IMR-90 (cell line): ENCODE measurements at regions not wholly inside any gene's neighbourhood (a gene's known extent, or its start where the extent isn't known, plus 50 kb on each side); places are given as distances from the start of the nearest gene placed in this dataset.
A peak's percentile ranks its signal among the peaks of the same experiment; 100 is the strongest.

ENCODE experiments used
- ATAC-seq: fragments of 200-7000 bp; cut with Tn5 transposase; 2 replicates; pipeline ENCODE4 v1.9.1; 2020; ENCODE audit warnings: low read depth, mild to moderate bottlenecking, moderate library complexity
- BruUV-seq: library from RNA; stranded (reverse); fragments of 400-500 nt; replicated peaks from 2 replicates; lab custom pipeline; 2021; lab: Mats Ljungman, UMichigan
- CTCF ChIA-PET: fragments of 300-600 bp; formaldehyde crosslinking; extraction: SDS; loops from one replicate; lab custom pipeline; 2021; ENCODE audit warnings: antibody characterized with exemption; lab: Yijun Ruan, JAX
- POLR2A ChIA-PET: fragments of 300-600 bp; sonication (Branson Sonifier 250); formaldehyde crosslinking; loops from one replicate; lab custom pipeline; 2022; ENCODE audit warnings: antibody characterized with exemption; ENCODE audit not compliant: unreplicated experiment; lab: Charles Lee
- DNase-seq: peaks from one replicate; pipeline ENCODE4 v3.0.0; 2013
- H2AFZ ChIP-seq: replicated peaks from 2 replicates; pipeline ENCODE3; 2013; ENCODE audit warnings: low read length, mild to moderate bottlenecking; ENCODE audit not compliant: poor library complexity
- H2AK5ac ChIP-seq: 2 replicates; pipeline ENCODE4 v1.6.1; 2013; ENCODE audit warnings: low read depth, low read length, inconsistent platforms
- H2AK9ac ChIP-seq: replicated peaks from 2 replicates; pipeline ENCODE3; 2013; ENCODE audit warnings: mild to moderate bottlenecking, low read depth, low read length, moderate library complexity; ENCODE audit not compliant: poor library complexity
- H2BK120ac ChIP-seq: 2 replicates; pipeline ENCODE4 v1.6.1; 2013; ENCODE audit warnings: low read depth, low read length, inconsistent platforms
- H2BK15ac ChIP-seq: 3 replicates; pipeline ENCODE4 v1.6.1; 2013; ENCODE audit warnings: low read depth, low read length, inconsistent platforms
- H2BK20ac ChIP-seq: 2 replicates; pipeline ENCODE4 v1.6.1; 2013; ENCODE audit warnings: low read depth, mild to moderate bottlenecking, inconsistent platforms, low read length, moderate library complexity
- H2BK5ac ChIP-seq: 2 replicates; pipeline ENCODE4 v1.6.1; 2013; ENCODE audit warnings: mild to moderate bottlenecking, low read depth, low read length, inconsistent platforms; ENCODE audit not compliant: poor library complexity, severe bottlenecking
- H3K14ac ChIP-seq: replicated peaks from 2 replicates; pipeline ENCODE4 v1.6.1; 2013; ENCODE audit warnings: low read depth, low read length, inconsistent platforms
- H3K18ac ChIP-seq: 2 replicates; pipeline ENCODE4 v1.6.1; 2013; ENCODE audit warnings: low read depth, low read length, control low read depth
- H3K23ac ChIP-seq: 2 replicates; pipeline ENCODE4 v1.6.1; 2013; ENCODE audit warnings: low read depth, low read length, inconsistent platforms
- H3K27ac ChIP-seq: 2 replicates; pipeline ENCODE4 v1.5.1; 2013; ENCODE audit warnings: mild to moderate bottlenecking, control low read depth, low read length; ENCODE audit not compliant: insufficient read depth
- H3K27me3 ChIP-seq: 2 replicates; pipeline ENCODE4 v1.6.1; 2013; ENCODE audit warnings: low read length; ENCODE audit not compliant: control insufficient read depth, insufficient read depth
- H3K36me3 ChIP-seq: 2 replicates; pipeline ENCODE4 v1.6.1; 2013; ENCODE audit warnings: low read length, mixed read lengths; ENCODE audit not compliant: control insufficient read depth, insufficient read depth
- H3K4ac ChIP-seq: 2 replicates; pipeline ENCODE4 v1.6.1; 2013; ENCODE audit warnings: low read depth, low read length, inconsistent platforms
- H3K4me1 ChIP-seq: 2 replicates; pipeline ENCODE4 v1.6.1; 2013; ENCODE audit warnings: low read length, mixed read lengths; ENCODE audit not compliant: control insufficient read depth, insufficient read depth
- H3K4me2 ChIP-seq: 2 replicates; pipeline ENCODE4 v1.6.1; 2013; ENCODE audit warnings: low read depth, mild to moderate bottlenecking, control low read depth, low read length, moderate library complexity
- H3K4me3 ChIP-seq: 2 replicates; pipeline ENCODE4 v1.5.1; 2013; ENCODE audit warnings: low read depth, mild to moderate bottlenecking, control low read depth, low read length, moderate library complexity; ENCODE audit not compliant: insufficient read depth
- H3K56ac ChIP-seq: 2 replicates; pipeline ENCODE4 v1.6.1; 2013; ENCODE audit warnings: low read length, inconsistent platforms; ENCODE audit not compliant: insufficient read depth; ENCODE audit errors: extremely low read depth
- H3K79me1 ChIP-seq, 2 experiments: 2 replicates each; pipeline ENCODE4 v1.6.1; 2013; ENCODE audit warnings: low read length in 2 of 2, inconsistent platforms in 1 of 2, low read depth in 1 of 2
- H3K9ac ChIP-seq: 2 replicates; pipeline ENCODE4 v1.6.1; 2013; ENCODE audit warnings: low read depth, low read length, control low read depth
- H3K9me1 ChIP-seq: 2 replicates; pipeline ENCODE4 v1.6.1; 2013; ENCODE audit warnings: low read length, inconsistent platforms; ENCODE audit not compliant: insufficient read depth
- H3K9me3 ChIP-seq: 2 replicates; pipeline ENCODE4 v1.6.1; 2013; ENCODE audit warnings: low read length; ENCODE audit not compliant: control insufficient read depth, insufficient read depth
- H4K20me1 ChIP-seq: 2 replicates; pipeline ENCODE4 v1.6.1; 2013; ENCODE audit warnings: low read length, inconsistent platforms; ENCODE audit not compliant: insufficient read depth
- H4K5ac ChIP-seq: 2 replicates; pipeline ENCODE4 v1.6.1; 2013; ENCODE audit warnings: mild to moderate bottlenecking, low read depth, low read length, control low read depth
- H4K8ac ChIP-seq, 2 experiments: 2 replicates each; pipeline ENCODE4 v1.6.1; 2013; ENCODE audit warnings: low read depth in 2 of 2, low read length in 2 of 2, control low read depth in 1 of 2, inconsistent platforms in 1 of 2
- H4K91ac ChIP-seq: 2 replicates; pipeline ENCODE4 v1.6.1; 2013; ENCODE audit warnings: low read depth, low read length, inconsistent platforms; ENCODE audit not compliant: insufficient read depth
- CEBPB ChIP-seq: IDR thresholded peaks from 2 replicates; pipeline ENCODE4 v1.6.1; 2012; ENCODE audit warnings: low read depth, low read length, improper control_type of control experiment
- CHD1 ChIP-seq: IDR thresholded peaks from 2 replicates; pipeline ENCODE4 v1.6.1; 2012; ENCODE audit warnings: low read depth, low read length, improper control_type of control experiment
- FOS ChIP-seq: fragments of 150-350 bp; IDR thresholded peaks from 2 replicates; pipeline ENCODE4 v1.6.1; 2016; ENCODE audit warnings: low read depth, low read length
- WGBS, 2 experiments: methylation state at CpG; one replicate each; pipeline versions ENCODE4 v1.1.5 to v1.1.7; 2013; ENCODE audit warnings: missing lambda C conversion rate in 2 of 2; ENCODE audit not compliant: insufficient read length in 1 of 2; ENCODE audit errors: extremely low coverage in 2 of 2; 5-methylcytosine and 5-hydroxymethylcytosine counted together
- dilution Hi-C: fragments of 300-500 bp; cut with HindIII; formaldehyde crosslinking; loops from one replicate; pipeline ENCODE4 v1.14.3; 2018; ENCODE audit warnings: low sequenced_read_pairs; ENCODE audit not compliant: unreplicated experiment
- in situ Hi-C: fragments of 300-500 bp; cut with MboI; formaldehyde crosslinking; loops from 3 replicates; pipeline ENCODE4 v1.14.3; 2019; ENCODE audit warnings: low sequenced_read_pairs, inconsistent platforms, mixed read lengths
- intact Hi-C: fragments of 100-400 bp; cut with micrococcal nuclease; formaldehyde crosslinking; loops from 2 replicates; pipeline ENCODE4 v1.10.0; 2022

- H3K4me2 ChIP-seq: no peak overlapping the region
- H3K79me1 ChIP-seq: no peaks in the 10 kb centered on the region
- peak overlapping the region; percentile 78 for H2AFZ ChIP-seq
- no peaks in the 10 kb centered on the region for H3K9me1 ChIP-seq
- no peak overlapping the region for H3K27ac ChIP-seq
- no peak overlapping the region for H3K9ac ChIP-seq
- no peak for ATAC-seq
- ChIA-PET POLR2A (no interaction called here), CTCF (no interaction called here)
- TF ChIP-seq FOS (no peak), CHD1 (no peak), CEBPB (no peak)
- H2AK9ac ChIP-seq: no peak overlapping the region
- H2BK15ac ChIP-seq: no peak overlapping the region
- no peak overlapping the region for H3K14ac ChIP-seq
- no peak overlapping the region for H2BK120ac ChIP-seq
- in situ Hi-C loops: no loop called here
- H4K8ac ChIP-seq: no peak overlapping the region
- H3K18ac ChIP-seq: no peak overlapping the region
- no peaks in the 10 kb centered on the region for H3K36me3 ChIP-seq
- WGBS, 2 experiments: no CpG with 5 or more reads among the region's 5 CpGs
- dilution Hi-C loops: no loop called here
- H2AK5ac ChIP-seq: no peak overlapping the region
- H2BK5ac ChIP-seq: no peak overlapping the region
- no peaks in the 10 kb centered on the region for H3K4me1 ChIP-seq
- no peaks in the 10 kb centered on the region for H4K20me1 ChIP-seq
- H2BK20ac ChIP-seq: no peak overlapping the region
- BruUV-seq: no TSS peak
- intact Hi-C loops: no loop called here
- no peak for DNase-seq
- no peak overlapping the region for H3K4me3 ChIP-seq
- peaks cover 5% of the 10 kb centered on the region; the same call in 1 of the 2 replicates for H3K27me3 ChIP-seq
- H4K91ac ChIP-seq: no peak overlapping the region
- H3K4ac ChIP-seq: no peak overlapping the region
- H3K56ac ChIP-seq: no peak overlapping the region
- H3K23ac ChIP-seq: no peak overlapping the region
- H3K9me3 ChIP-seq: no peaks in the 10 kb centered on the region
- no peak overlapping the region for H4K5ac ChIP-seq
These were observed 205.1 kb upstream of the CXCL12 start for GRCh38 chr10:44589944-44590449.
